RWPE1 (cell line): ENCODE measurements at regions not wholly inside any gene's neighbourhood (a gene's known extent, or its start where the extent isn't known, plus 50 kb on each side); places are given as distances from the start of the nearest gene placed in this dataset.
A peak's percentile ranks its signal among the peaks of the same experiment; 100 is the strongest.

Experiments used
- CTCF ChIA-PET: fragments of 350-600 bp; sonication (Branson Sonifier 250); formaldehyde crosslinking; extraction: SDS; loops from one replicate; lab custom pipeline; 2021; lab: Yijun Ruan, JAX
- POLR2A ChIA-PET: fragments of 400-600 bp; formaldehyde crosslinking; extraction: SDS; loops from one replicate; lab custom pipeline; 2020; ENCODE audit warnings: antibody characterized with exemption; ENCODE audit not compliant: low non-redundant PET; lab: Yijun Ruan, JAX
- DNase-seq: peaks from one replicate; pipeline ENCODE4 v3.0.0; 2012; ENCODE audit warnings: low spot score
- H3K27ac ChIP-seq: fragments of 450-650 bp; 2 replicates; pipeline ENCODE4 v1.5.1; 2017
- TF ChIP-seq, protein P1 (sequence below): fragments of 450-650 bp; conservative IDR thresholded peaks from 2 replicates; pipeline ENCODE4 v1.5.1; 2017; ENCODE audit warnings: low read depth, mild to moderate bottlenecking

GRCh38 chr4:22129454-22130029, 181.0 kb upstream of the KCNIP4 start:
- POLR2A ChIA-PET, result no interaction called here
- H3K27ac ChIP-seq, result no peak overlapping the region
- peak; percentile 42 for DNase-seq
- TF ChIP-seq, protein P1, sequence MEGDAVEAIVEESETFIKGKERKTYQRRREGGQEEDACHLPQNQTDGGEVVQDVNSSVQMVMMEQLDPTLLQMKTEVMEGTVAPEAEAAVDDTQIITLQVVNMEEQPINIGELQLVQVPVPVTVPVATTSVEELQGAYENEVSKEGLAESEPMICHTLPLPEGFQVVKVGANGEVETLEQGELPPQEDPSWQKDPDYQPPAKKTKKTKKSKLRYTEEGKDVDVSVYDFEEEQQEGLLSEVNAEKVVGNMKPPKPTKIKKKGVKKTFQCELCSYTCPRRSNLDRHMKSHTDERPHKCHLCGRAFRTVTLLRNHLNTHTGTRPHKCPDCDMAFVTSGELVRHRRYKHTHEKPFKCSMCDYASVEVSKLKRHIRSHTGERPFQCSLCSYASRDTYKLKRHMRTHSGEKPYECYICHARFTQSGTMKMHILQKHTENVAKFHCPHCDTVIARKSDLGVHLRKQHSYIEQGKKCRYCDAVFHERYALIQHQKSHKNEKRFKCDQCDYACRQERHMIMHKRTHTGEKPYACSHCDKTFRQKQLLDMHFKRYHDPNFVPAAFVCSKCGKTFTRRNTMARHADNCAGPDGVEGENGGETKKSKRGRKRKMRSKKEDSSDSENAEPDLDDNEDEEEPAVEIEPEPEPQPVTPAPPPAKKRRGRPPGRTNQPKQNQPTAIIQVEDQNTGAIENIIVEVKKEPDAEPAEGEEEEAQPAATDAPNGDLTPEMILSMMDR, result no peak; the same call in 1 of the 2 replicates
- CTCF ChIA-PET, result interaction anchor here (0.6 to 1.6 kb wide), 4 partner anchors 40 to 408 kb away, joined by 3 to 10 read pairs (median 3); no protein-coding TSS in a partner anchor

- no peak overlapping the region for H3K27ac ChIP-seq
- ChIA-PET POLR2A (no interaction called here), CTCF (no interaction called here)
- DNase-seq, result no peak
- TF ChIP-seq, protein P1, result no peak
Measured at GRCh38 chr4:22122062-22122461, 173.5 kb upstream of the KCNIP4 start.

GRCh38 chr4:22115262-22115661, 166.7 kb upstream of the KCNIP4 start:
- CTCF ChIA-PET, result no interaction called here
- POLR2A ChIA-PET, result no interaction called here
- no peak overlapping the region for H3K27ac ChIP-seq
- TF ChIP-seq, protein P1, result no peak
- DNase-seq, result no peak

DNA sequence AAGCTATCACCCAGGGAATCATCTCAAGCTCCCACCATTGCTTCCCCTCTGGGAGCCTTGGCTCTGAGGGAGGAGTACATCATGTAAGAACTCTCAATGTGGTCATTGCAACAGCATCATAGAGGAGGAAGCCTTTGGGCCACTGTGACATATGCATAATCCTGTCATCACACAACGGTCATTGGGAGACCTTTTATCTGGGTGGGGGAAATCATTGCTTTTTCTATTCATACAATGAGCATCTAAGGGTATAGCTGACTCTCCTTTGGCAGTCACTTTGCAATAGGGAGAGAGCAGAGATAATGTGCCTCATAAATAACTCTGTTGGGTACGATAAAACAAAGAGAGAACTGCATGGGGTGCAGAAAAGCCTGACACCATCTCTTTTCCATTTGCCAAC, 155.2 kb upstream of the KCNIP4 start:
- no peak for DNase-seq
- ChIA-PET POLR2A (no interaction called here), CTCF (interaction anchor here (0.6 to 0.7 kb wide), 2 partner anchors 33 to 625 kb away, joined by 3 to 5 read pairs; no protein-coding TSS in a partner anchor)
- TF ChIP-seq, protein P1, result no peak
- H3K27ac ChIP-seq, result no peak overlapping the region

DNA sequence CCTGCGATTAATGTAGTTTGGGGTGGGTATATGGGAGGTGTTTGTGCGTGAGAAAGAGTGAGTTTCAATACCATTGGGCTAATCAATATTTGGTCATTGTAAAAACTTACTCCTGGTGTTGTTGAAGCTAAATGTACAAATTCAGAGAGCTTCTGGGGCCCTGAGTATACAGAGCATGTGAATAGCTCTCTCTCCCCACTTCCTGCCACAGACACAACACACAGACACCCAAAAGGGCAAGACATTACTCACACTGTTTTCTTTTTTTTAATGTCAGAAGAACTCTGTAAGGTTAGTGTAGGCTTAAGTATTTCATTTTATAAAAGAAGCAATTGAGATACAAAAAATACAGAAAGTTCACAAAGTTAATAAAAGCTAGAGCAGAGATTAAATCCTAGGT, 151.3 kb upstream of the KCNIP4 start:
- CTCF ChIA-PET, result interaction anchor here (0.7 kb wide), 1 partner anchor 289 kb away, joined by 4 read pairs; no protein-coding TSS in a partner anchor
- no peak for DNase-seq
- TF ChIP-seq, protein P1, result no peak
- no peak overlapping the region for H3K27ac ChIP-seq
- POLR2A ChIA-PET, result no interaction called here

- no peak for DNase-seq
- TF ChIP-seq, protein P1, result no peak
- ChIA-PET POLR2A (no interaction called here), CTCF (no interaction called here)
- no peak overlapping the region for H3K27ac ChIP-seq
Measured at GRCh38 chr4:22097596-22097995, 149.0 kb upstream of the KCNIP4 start.
